ENCODE measurements at regions not wholly inside any gene's neighbourhood (a gene's known extent, or its start where the extent isn't known, plus 50 kb on each side); places are given as distances from the start of the nearest gene placed in this dataset.

GRCh38 chr18:68608851-68609490 lies 105.9 kb downstream of the TMX3 start:
- Histone ChIP-seq H3K4me1 (ENCODE audit: control insufficient read depth, insufficient read depth, low read length) (no peaks in the 10 kb centered on the region), H3K27me3 (ENCODE audit: control insufficient read depth, insufficient read depth, low read length) (no peaks in the 10 kb centered on the region), H3K4me3 (ENCODE audit: low read depth in 2 of 2, low read length in 2 of 2) (no peak overlapping the region), H3K9me3 (ENCODE audit: control insufficient read depth, insufficient read depth, low read depth, low read length) (no peaks in the 10 kb centered on the region), H3K36me3 (ENCODE audit: control insufficient read depth, insufficient read depth, low read length) (no peaks in the 10 kb centered on the region), H3K27ac (ENCODE audit: low read length) (no peak overlapping the region)
- no TSS peak for BruUV-seq (replicated peaks)
- no peak for TF ChIP-seq TCF7L2 (IDR thresholded peaks at IDR 0.05; ENCODE audit: low read depth, low read length)
- TF ChIP-seq POLR2AphosphoS5 (IDR thresholded peaks at IDR 0.05; ENCODE audit: low read depth, low read length), result no peak
- no peak for TF ChIP-seq REST (IDR thresholded peaks at IDR 0.05; ENCODE audit: insufficient read depth in 1 of 2, low read depth in 2 of 2, low read length in 1 of 2)
- TF ChIP-seq CTCF (IDR thresholded peaks at IDR 0.05), result no peak
- TF ChIP-seq SIN3A (IDR thresholded peaks at IDR 0.05; ENCODE audit: borderline replicate concordance, insufficient read depth, low read depth, low read length), result no peak
- CTCF ChIA-PET, result no interaction called here
- intact Hi-C loops (cut with micrococcal nuclease; ENCODE audit: unreplicated experiment) (no loop called here), in situ Hi-C loops (cut with HindIII; ENCODE audit: low pct_unique_long_range_greater_than_20kb, low sequenced_read_pairs) (no loop called here)
- DNase-seq (ENCODE audit: low read depth, low spot score) (no peak), ATAC-seq (no peak)
- POLR2A ChIA-PET, result no interaction called here

- H3K27me3 ChIP-seq (ENCODE audit: control insufficient read depth, insufficient read depth, low read length), result no peaks in the 10 kb centered on the region
- BruUV-seq (replicated peaks), result no TSS peak
- TF ChIP-seq CTCF (IDR thresholded peaks at IDR 0.05), result no peak
- CTCF ChIA-PET, result no interaction called here
- no peaks in the 10 kb centered on the region for H3K9me3 ChIP-seq (ENCODE audit: control insufficient read depth, insufficient read depth, low read depth, low read length)
- in situ Hi-C loops (cut with HindIII; ENCODE audit: low pct_unique_long_range_greater_than_20kb, low sequenced_read_pairs), result no loop called here
- H3K27ac ChIP-seq (ENCODE audit: low read length), result no peak overlapping the region
- no peak overlapping the region for H3K4me3 ChIP-seq (ENCODE audit: low read depth in 2 of 2, low read length in 2 of 2)
- DNase-seq (ENCODE audit: low read depth, low spot score), result no peak
- intact Hi-C loops (cut with micrococcal nuclease; ENCODE audit: unreplicated experiment), result no loop called here
- POLR2A ChIA-PET, result no interaction called here
- no peaks in the 10 kb centered on the region for H3K4me1 ChIP-seq (ENCODE audit: control insufficient read depth, insufficient read depth, low read length)
- ATAC-seq, result no peak
- H3K36me3 ChIP-seq (ENCODE audit: control insufficient read depth, insufficient read depth, low read length), result no peaks in the 10 kb centered on the region
Measured at GRCh38 chr18:68607852-68608251, 107.1 kb downstream of the TMX3 start.
